Neural progenitor cell (in vitro differentiated cells): ENCODE measurements at regions not wholly inside any gene's neighbourhood (a gene's known extent, or its start where the extent isn't known, plus 50 kb on each side); places are given as distances from the start of the nearest gene placed in this dataset.

ENCODE experiments used
- EZH2 ChIP-seq: fragments of 200-600 bp; sonication (generic); IDR thresholded peaks from 2 replicates; pipeline ENCODE4 v1.6.1; 2017; ENCODE audit warnings: antibody characterized with exemption, mild to moderate bottlenecking, moderate library complexity
- EZH2phosphoT487 ChIP-seq: fragments of 200-600 bp; sonication (generic); IDR thresholded peaks from 2 replicates; pipeline ENCODE4 v1.6.1; 2017; ENCODE audit warnings: antibody characterized with exemption
- TF ChIP-seq, protein P1 (sequence below): fragments of 200-600 bp; sonication (generic); IDR thresholded peaks from 2 replicates; pipeline ENCODE4 v1.5.1; 2017; ENCODE audit warnings: antibody characterized with exemption, mild to moderate bottlenecking

DNA sequence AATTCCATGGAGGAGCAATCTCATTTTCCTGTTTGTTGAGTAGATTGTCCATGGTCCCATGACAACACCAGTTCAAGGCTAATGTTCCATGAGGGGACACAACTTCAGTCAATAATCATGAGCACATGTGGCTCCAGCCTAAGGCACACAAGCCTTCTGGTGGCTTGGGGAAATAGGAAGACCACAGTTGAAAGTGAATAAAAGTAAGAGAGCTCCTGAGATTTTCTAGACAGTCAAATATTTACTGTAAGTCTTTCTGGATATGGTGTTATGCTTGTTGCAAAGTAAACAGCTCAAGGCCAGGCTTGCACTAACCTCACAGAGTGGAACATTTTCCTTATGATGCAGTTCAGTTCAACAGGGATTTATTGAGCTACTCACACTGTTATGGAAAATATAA is 206.9 kb upstream of the SLC38A2 start:
- TF ChIP-seq, protein P1, sequence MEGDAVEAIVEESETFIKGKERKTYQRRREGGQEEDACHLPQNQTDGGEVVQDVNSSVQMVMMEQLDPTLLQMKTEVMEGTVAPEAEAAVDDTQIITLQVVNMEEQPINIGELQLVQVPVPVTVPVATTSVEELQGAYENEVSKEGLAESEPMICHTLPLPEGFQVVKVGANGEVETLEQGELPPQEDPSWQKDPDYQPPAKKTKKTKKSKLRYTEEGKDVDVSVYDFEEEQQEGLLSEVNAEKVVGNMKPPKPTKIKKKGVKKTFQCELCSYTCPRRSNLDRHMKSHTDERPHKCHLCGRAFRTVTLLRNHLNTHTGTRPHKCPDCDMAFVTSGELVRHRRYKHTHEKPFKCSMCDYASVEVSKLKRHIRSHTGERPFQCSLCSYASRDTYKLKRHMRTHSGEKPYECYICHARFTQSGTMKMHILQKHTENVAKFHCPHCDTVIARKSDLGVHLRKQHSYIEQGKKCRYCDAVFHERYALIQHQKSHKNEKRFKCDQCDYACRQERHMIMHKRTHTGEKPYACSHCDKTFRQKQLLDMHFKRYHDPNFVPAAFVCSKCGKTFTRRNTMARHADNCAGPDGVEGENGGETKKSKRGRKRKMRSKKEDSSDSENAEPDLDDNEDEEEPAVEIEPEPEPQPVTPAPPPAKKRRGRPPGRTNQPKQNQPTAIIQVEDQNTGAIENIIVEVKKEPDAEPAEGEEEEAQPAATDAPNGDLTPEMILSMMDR: no peak
- no peak for TF ChIP-seq EZH2phosphoT487
- TF ChIP-seq EZH2: no peak
